ENCODE measurements at regions not wholly inside any gene's neighbourhood (a gene's known extent, or its start where the extent isn't known, plus 50 kb on each side); places are given as distances from the start of the nearest gene placed in this dataset.

- TF ChIP-seq, protein P1, sequence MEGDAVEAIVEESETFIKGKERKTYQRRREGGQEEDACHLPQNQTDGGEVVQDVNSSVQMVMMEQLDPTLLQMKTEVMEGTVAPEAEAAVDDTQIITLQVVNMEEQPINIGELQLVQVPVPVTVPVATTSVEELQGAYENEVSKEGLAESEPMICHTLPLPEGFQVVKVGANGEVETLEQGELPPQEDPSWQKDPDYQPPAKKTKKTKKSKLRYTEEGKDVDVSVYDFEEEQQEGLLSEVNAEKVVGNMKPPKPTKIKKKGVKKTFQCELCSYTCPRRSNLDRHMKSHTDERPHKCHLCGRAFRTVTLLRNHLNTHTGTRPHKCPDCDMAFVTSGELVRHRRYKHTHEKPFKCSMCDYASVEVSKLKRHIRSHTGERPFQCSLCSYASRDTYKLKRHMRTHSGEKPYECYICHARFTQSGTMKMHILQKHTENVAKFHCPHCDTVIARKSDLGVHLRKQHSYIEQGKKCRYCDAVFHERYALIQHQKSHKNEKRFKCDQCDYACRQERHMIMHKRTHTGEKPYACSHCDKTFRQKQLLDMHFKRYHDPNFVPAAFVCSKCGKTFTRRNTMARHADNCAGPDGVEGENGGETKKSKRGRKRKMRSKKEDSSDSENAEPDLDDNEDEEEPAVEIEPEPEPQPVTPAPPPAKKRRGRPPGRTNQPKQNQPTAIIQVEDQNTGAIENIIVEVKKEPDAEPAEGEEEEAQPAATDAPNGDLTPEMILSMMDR (conservative IDR thresholded peaks at IDR 0.05 in 1 of 2, IDR thresholded peaks at IDR 0.05 in 1 of 2; ENCODE audit: extremely low read depth in 1 of 2, insufficient read depth in 1 of 2, low read depth in 1 of 2, low read length in 2 of 2), result no peak
- TF ChIP-seq EZH2 (IDR thresholded peaks at IDR 0.05; ENCODE audit: borderline replicate concordance, low read length), result no peak
These were observed 188.4 kb upstream of the MAST4 start for GRCh38 chr5:66407765-66408164.
